H9 (cell line): ENCODE measurements at regions not wholly inside any gene's neighbourhood (a gene's known extent, or its start where the extent isn't known, plus 50 kb on each side); places are given as distances from the start of the nearest gene placed in this dataset.

Experiments
- DNase-seq: peaks from one replicate; pipeline ENCODE4 v3.0.0-alpha.2; 2017
- H2AFZ ChIP-seq: one replicate; pipeline ENCODE4 v1.6.1; 2013; ENCODE audit warnings: mild to moderate bottlenecking, low read length, control low read depth, moderate library complexity
- H2AK5ac ChIP-seq: 2 replicates; pipeline ENCODE4 v1.6.1; 2013; ENCODE audit warnings: low read length, control low read depth, mixed read lengths; ENCODE audit not compliant: insufficient read length
- H2BK120ac ChIP-seq: one replicate; pipeline ENCODE4 v1.6.1; 2013; ENCODE audit warnings: low read depth, mild to moderate bottlenecking, low read length, control low read depth, inconsistent platforms; ENCODE audit not compliant: poor library complexity, severe bottlenecking
- H2BK12ac ChIP-seq: 2 replicates; pipeline ENCODE4 v1.6.1; 2013; ENCODE audit warnings: low read length, control low read depth, mixed read lengths, low read depth; ENCODE audit not compliant: insufficient read length
- H2BK15ac ChIP-seq: 2 replicates; pipeline ENCODE4 v1.6.1; 2013; ENCODE audit warnings: low read depth, low read length, control low read depth
- H2BK20ac ChIP-seq: one replicate; pipeline ENCODE4 v1.6.1; 2013; ENCODE audit warnings: low read depth, mild to moderate bottlenecking, low read length, control low read depth, inconsistent platforms; ENCODE audit not compliant: poor library complexity, severe bottlenecking
- H2BK5ac ChIP-seq: 2 replicates; pipeline ENCODE4 v1.6.1; 2013; ENCODE audit warnings: low read length, control low read depth, mixed read lengths; ENCODE audit not compliant: insufficient read length
- H3K14ac ChIP-seq: 2 replicates; pipeline ENCODE4 v1.6.1; 2013; ENCODE audit warnings: low read length, control low read depth; ENCODE audit not compliant: insufficient read depth
- H3K18ac ChIP-seq: 2 replicates; pipeline ENCODE4 v1.6.1; 2013; ENCODE audit warnings: low read depth, mild to moderate bottlenecking, mixed read lengths, low read length, control low read depth; ENCODE audit not compliant: insufficient read length
- H3K23ac ChIP-seq: 2 replicates; pipeline ENCODE4 v1.6.1; 2013; ENCODE audit warnings: low read length, control low read depth, mixed read lengths, low read depth; ENCODE audit not compliant: insufficient read length
- H3K23me2 ChIP-seq: 2 replicates; pipeline ENCODE4 v1.6.1; 2013; ENCODE audit warnings: low read depth, mild to moderate bottlenecking, mixed read lengths, low read length, control low read depth; ENCODE audit not compliant: insufficient read length, poor library complexity, severe bottlenecking
- H3K27ac ChIP-seq: 2 replicates; pipeline ENCODE4 v1.5.1; 2013; ENCODE audit warnings: low read length, control low read depth, mixed read lengths, low read depth; ENCODE audit not compliant: insufficient read length
- H3K27me3 ChIP-seq: 2 replicates; pipeline ENCODE4 v1.6.1; 2013; ENCODE audit warnings: low read length, control low read depth, inconsistent platforms; ENCODE audit not compliant: insufficient read depth
- H3K4ac ChIP-seq: 2 replicates; pipeline ENCODE4 v1.6.1; 2013; ENCODE audit warnings: low read depth, mild to moderate bottlenecking, control low read depth, inconsistent platforms, low read length, moderate library complexity
- H3K4me1 ChIP-seq: 2 replicates; pipeline ENCODE4 v1.6.1; 2013; ENCODE audit warnings: low read length, control low read depth, inconsistent platforms; ENCODE audit not compliant: insufficient read depth
- H3K4me2 ChIP-seq: 2 replicates; pipeline ENCODE4 v1.6.1; 2013; ENCODE audit warnings: low read length, control low read depth, mixed read lengths; ENCODE audit not compliant: insufficient read length, insufficient read depth
- H3K56ac ChIP-seq: 2 replicates; pipeline ENCODE4 v1.6.1; 2013; ENCODE audit warnings: low read depth, mild to moderate bottlenecking, mixed read lengths, low read length, control low read depth; ENCODE audit not compliant: insufficient read length
- H3K79me1 ChIP-seq: 2 replicates; pipeline ENCODE4 v1.6.1; 2013; ENCODE audit warnings: low read depth, mild to moderate bottlenecking, moderate library complexity, low read length, control low read depth, inconsistent platforms; ENCODE audit not compliant: insufficient read depth, poor library complexity, severe bottlenecking
- H3K79me2 ChIP-seq: 2 replicates; pipeline ENCODE4 v1.6.1; 2013; ENCODE audit warnings: low read length, control low read depth, inconsistent platforms; ENCODE audit not compliant: insufficient read depth
- H3K9ac ChIP-seq: 2 replicates; pipeline ENCODE4 v1.6.1; 2013; ENCODE audit warnings: low read length, control low read depth, mixed read lengths; ENCODE audit not compliant: insufficient read length; ENCODE audit errors: extremely low read depth
- H3K9me3 ChIP-seq: one replicate; pipeline ENCODE4 v1.6.1; 2013; ENCODE audit warnings: low read depth, low read length, inconsistent platforms; ENCODE audit not compliant: control insufficient read depth
- H3T11ph ChIP-seq: one replicate; pipeline ENCODE4 v1.6.1; 2013; ENCODE audit warnings: mild to moderate bottlenecking, low read length, control low read depth, inconsistent platforms
- H4K20me1 ChIP-seq: one replicate; pipeline ENCODE4 v1.6.1; 2013; ENCODE audit not compliant: control insufficient read depth, insufficient read length, insufficient read depth
- H4K5ac ChIP-seq: 2 replicates; pipeline ENCODE4 v1.6.1; 2013; ENCODE audit warnings: low read depth, mild to moderate bottlenecking, mixed read lengths, low read length, control low read depth; ENCODE audit not compliant: insufficient read length
- H4K8ac ChIP-seq: replicated peaks from 2 replicates; pipeline ENCODE4 v1.6.1; 2013; ENCODE audit warnings: low read length, control low read depth, mixed read lengths, low read depth; ENCODE audit not compliant: insufficient read length
- H4K91ac ChIP-seq: 2 replicates; pipeline ENCODE4 v1.6.1; 2013; ENCODE audit warnings: low read depth, mild to moderate bottlenecking, moderate library complexity, mixed read lengths, low read length, control low read depth; ENCODE audit not compliant: insufficient read length
- H3K27ac Mint-ChIP-seq, 3 experiments: 2 replicates in 2 of 3; 3 replicates in 1 of 3; pipeline ENCODE4 v1.8.0; 2020 to 2021; ENCODE audit warnings: mixed read lengths in 3 of 3, mild to moderate bottlenecking in 1 of 3, moderate library complexity in 1 of 3
- H3K27me3 Mint-ChIP-seq: 2 replicates; pipeline ENCODE4 v1.8.0; 2021; ENCODE audit warnings: low read depth, mild to moderate bottlenecking, moderate library complexity, mixed read lengths
- H3K36me3 Mint-ChIP-seq, 3 experiments: 2 replicates in 2 of 3; 3 replicates in 1 of 3; pipeline ENCODE4 v1.8.0; 2020 to 2021; ENCODE audit warnings: low read depth in 3 of 3, mixed read lengths in 3 of 3; ENCODE audit not compliant: insufficient read depth in 1 of 3
- H3K4me1 Mint-ChIP-seq, 2 experiments: 2 replicates each; pipeline ENCODE4 v1.8.0; 2020; ENCODE audit warnings: mixed read lengths in 2 of 2
- H3K4me3 Mint-ChIP-seq, 2 experiments: 2 replicates in 1 of 2; 3 replicates in 1 of 2; pipeline ENCODE4 v1.8.0; 2020 to 2021; ENCODE audit warnings: mild to moderate bottlenecking in 2 of 2, mixed read lengths in 2 of 2, moderate library complexity in 1 of 2
- H3K9me3 Mint-ChIP-seq, 2 experiments: 2 replicates in 1 of 2; 3 replicates in 1 of 2; pipeline ENCODE4 v1.8.0; 2020; ENCODE audit warnings: mild to moderate bottlenecking in 2 of 2, mixed read lengths in 2 of 2, moderate library complexity in 1 of 2
- WGBS: extraction: QIAGEN DNeasy Blood & Tissue Kit; methylation state at CpG from one replicate; pipeline ENCODE4 v1.1.7; 2013; ENCODE audit warnings: missing lambda C conversion rate, low lambda C conversion rate, mixed read lengths; ENCODE audit not compliant: insufficient read length; ENCODE audit errors: extremely low coverage; 5-methylcytosine and 5-hydroxymethylcytosine counted together
- TF ChIP-seq, protein P1 (sequence below): fragments of 200-600 bp; sonication (generic); conservative IDR thresholded peaks from 3 replicates; pipeline ENCODE4 v1.8.0; 2021; ENCODE audit warnings: antibody characterized with exemption, mild to moderate bottlenecking

DNA sequence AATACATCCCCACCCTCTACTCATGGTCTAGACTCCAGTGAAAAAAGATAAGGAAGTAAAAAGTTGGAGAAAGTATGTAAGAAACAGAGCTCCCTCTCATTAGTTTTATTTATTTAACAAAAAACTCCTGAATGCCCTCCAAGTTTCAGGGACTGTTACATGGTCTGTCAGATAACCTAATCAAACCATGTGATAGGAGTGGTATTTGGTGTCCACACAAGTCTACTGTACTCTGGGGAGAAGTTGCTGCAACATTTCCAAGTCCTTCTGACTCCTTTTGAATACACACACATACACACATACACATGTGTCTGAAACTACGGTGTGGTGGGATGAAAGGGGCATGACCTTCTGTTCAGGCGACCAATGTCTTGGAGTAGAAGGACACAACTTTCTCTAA lies 320.0 kb downstream of the ADGRG6 start:
- no peak overlapping the region for H3K27ac ChIP-seq
- no peaks in the 10 kb centered on the region for H3K79me2 ChIP-seq
- H3K14ac ChIP-seq: no peak overlapping the region
- H4K8ac ChIP-seq: no peak overlapping the region
- no peak overlapping the region for H3K4me2 ChIP-seq
- no peak overlapping the region for H3T11ph ChIP-seq
- H4K91ac ChIP-seq: no peak overlapping the region
- no peak overlapping the region for H3K23ac ChIP-seq
- H3K18ac ChIP-seq: no peak overlapping the region
- Mint-ChIP-seq H3K36me3 (no peaks in the 10 kb centered on the region), H3K4me3 (no peak overlapping the region), H3K4me1 (peaks cover 3 to 5% of the 10 kb centered on the region in 2 experiments; a peak in 3 of 4 replicates), H3K27me3 (no peaks in the 10 kb centered on the region), H3K27ac (no peak overlapping the region), H3K9me3 (no peaks in the 10 kb centered on the region)
- no peak overlapping the region for H2BK5ac ChIP-seq
- no peak overlapping the region for H3K56ac ChIP-seq
- H3K4ac ChIP-seq: no peak overlapping the region
- TF ChIP-seq, protein P1, sequence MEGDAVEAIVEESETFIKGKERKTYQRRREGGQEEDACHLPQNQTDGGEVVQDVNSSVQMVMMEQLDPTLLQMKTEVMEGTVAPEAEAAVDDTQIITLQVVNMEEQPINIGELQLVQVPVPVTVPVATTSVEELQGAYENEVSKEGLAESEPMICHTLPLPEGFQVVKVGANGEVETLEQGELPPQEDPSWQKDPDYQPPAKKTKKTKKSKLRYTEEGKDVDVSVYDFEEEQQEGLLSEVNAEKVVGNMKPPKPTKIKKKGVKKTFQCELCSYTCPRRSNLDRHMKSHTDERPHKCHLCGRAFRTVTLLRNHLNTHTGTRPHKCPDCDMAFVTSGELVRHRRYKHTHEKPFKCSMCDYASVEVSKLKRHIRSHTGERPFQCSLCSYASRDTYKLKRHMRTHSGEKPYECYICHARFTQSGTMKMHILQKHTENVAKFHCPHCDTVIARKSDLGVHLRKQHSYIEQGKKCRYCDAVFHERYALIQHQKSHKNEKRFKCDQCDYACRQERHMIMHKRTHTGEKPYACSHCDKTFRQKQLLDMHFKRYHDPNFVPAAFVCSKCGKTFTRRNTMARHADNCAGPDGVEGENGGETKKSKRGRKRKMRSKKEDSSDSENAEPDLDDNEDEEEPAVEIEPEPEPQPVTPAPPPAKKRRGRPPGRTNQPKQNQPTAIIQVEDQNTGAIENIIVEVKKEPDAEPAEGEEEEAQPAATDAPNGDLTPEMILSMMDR: no peak
- no peak overlapping the region for H2AK5ac ChIP-seq
- no peak for DNase-seq
- H2AFZ ChIP-seq: no peak overlapping the region
- H3K79me1 ChIP-seq: no peaks in the 10 kb centered on the region
- no peak overlapping the region for H4K5ac ChIP-seq
- H4K20me1 ChIP-seq: no peaks in the 10 kb centered on the region
- H3K4me1 ChIP-seq: no peaks in the 10 kb centered on the region
- no peak overlapping the region for H2BK20ac ChIP-seq
- H3K23me2 ChIP-seq: no peaks in the 10 kb centered on the region
- WGBS: no CpG with 5 or more reads among the region's 2 CpGs
- no peaks in the 10 kb centered on the region for H3K9me3 ChIP-seq
- no peak overlapping the region for H2BK12ac ChIP-seq
- no peak overlapping the region for H3K9ac ChIP-seq
- no peaks in the 10 kb centered on the region for H3K27me3 ChIP-seq
- no peak overlapping the region for H2BK120ac ChIP-seq
- H2BK15ac ChIP-seq: no peak overlapping the region
